ENCODE measurements at regions not wholly inside any gene's neighbourhood (a gene's known extent, or its start where the extent isn't known, plus 50 kb on each side); places are given as distances from the start of the nearest gene placed in this dataset.

DNA sequence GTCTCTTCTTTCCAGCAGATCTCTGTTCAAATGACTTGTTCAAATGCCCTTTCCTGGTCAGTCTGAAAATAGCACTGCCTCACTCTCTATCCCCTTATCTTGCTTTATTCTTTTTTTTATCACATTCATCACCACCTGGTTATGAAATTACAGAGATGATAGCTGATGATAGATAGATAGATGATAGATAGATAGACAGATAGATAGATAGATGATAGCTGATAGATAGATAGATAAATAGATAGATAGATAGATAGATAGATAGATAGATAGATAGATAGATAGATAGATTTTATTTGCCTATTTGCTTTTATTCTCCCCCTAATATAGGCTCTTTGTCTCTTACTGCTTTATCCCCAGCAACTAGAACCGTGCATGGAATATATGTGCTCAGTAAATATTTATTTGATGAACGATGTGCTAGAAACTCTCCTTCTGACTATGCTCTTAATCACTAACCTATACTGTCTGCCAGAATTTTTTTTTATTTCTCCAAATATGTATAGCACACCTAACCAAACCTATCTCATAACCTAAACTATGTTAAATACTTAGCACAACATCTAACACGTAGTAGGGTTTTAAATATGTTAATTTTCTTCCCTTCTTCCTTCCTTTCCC, 372.8 kb upstream of the DUSP10 start:
- Histone ChIP-seq H3K27me3 (ENCODE audit: control insufficient read depth, insufficient read depth, low read length) (no peaks in the 10 kb centered on the region), H3K27ac (ENCODE audit: low read length) (no peak overlapping the region), H3K4me3 (ENCODE audit: low read length) (no peak overlapping the region), H3K9me3 (ENCODE audit: control insufficient read depth, insufficient read depth, low read length) (no peaks in the 10 kb centered on the region), H3K36me3 (ENCODE audit: control insufficient read depth, insufficient read depth, low read length) (no peaks in the 10 kb centered on the region), H3K4me1 (ENCODE audit: control insufficient read depth, insufficient read depth, low read length) (no peaks in the 10 kb centered on the region)
- no peak for DNase-seq (ENCODE audit: low read depth, low spot score)
- no CpG with 5 or more reads among the region's 3 CpGs for WGBS (ENCODE audit: insufficient coverage, insufficient read length)

DNA sequence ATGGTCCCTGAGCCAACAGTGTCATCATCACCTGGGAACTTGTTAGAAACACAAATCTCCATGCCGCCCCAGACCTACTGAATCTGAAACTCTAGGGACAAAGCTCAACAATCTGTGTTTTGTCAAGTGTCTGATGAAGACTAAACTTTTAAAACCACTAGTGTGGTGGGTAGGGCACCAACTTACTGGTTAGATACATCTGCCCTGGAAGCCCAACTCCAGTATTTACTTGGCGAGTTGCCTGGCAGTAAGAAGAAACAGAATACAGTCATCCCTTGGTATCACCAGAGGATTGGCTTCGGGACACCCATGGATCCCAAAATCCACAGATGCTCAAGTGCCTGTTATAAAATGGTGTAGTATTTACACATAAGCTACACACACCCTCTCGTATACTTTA, 367.9 kb upstream of the DUSP10 start:
- no peaks in the 10 kb centered on the region for H3K4me1 ChIP-seq (ENCODE audit: control insufficient read depth, insufficient read depth, low read length)
- no peak overlapping the region for H3K4me3 ChIP-seq (ENCODE audit: low read length)
- no peaks in the 10 kb centered on the region for H3K9me3 ChIP-seq (ENCODE audit: control insufficient read depth, insufficient read depth, low read length)
- DNase-seq (ENCODE audit: low read depth, low spot score), result no peak
- H3K36me3 ChIP-seq (ENCODE audit: control insufficient read depth, insufficient read depth, low read length), result no peaks in the 10 kb centered on the region
- whole genome bisulfite sequencing (ENCODE audit: insufficient coverage, insufficient read length), result no CpG with 5 or more reads among the region's 4 CpGs
- no peak overlapping the region for H3K27ac ChIP-seq (ENCODE audit: low read length)
- H3K27me3 ChIP-seq (ENCODE audit: control insufficient read depth, insufficient read depth, low read length), result no peaks in the 10 kb centered on the region

DNA sequence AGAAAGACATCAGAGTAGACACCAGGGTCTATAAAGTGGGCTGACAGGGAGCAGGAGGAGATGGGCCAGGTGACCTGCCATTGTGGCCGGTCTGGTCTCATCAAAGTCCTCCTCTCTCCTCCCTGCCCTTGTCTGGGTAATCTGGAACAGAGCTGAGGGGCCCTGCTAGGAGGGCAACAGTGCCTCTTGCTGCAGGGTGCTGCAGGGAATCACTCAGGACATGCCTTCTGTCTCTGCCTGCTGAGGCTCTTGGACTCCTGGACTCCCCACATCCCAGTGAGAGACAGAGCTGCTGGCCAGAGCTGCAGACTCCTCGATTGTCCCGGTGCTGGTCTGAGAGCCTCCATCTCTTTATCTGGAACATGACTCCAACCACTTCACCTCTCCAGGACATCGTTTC, 366.1 kb upstream of the DUSP10 start:
- Histone ChIP-seq H3K27me3 (ENCODE audit: control insufficient read depth, insufficient read depth, low read length) (no peaks in the 10 kb centered on the region), H3K9me3 (ENCODE audit: control insufficient read depth, insufficient read depth, low read length) (no peaks in the 10 kb centered on the region), H3K27ac (ENCODE audit: low read length) (no peak overlapping the region), H3K4me3 (ENCODE audit: low read length) (no peak overlapping the region), H3K4me1 (ENCODE audit: control insufficient read depth, insufficient read depth, low read length) (no peaks in the 10 kb centered on the region), H3K36me3 (ENCODE audit: control insufficient read depth, insufficient read depth, low read length) (no peaks in the 10 kb centered on the region)
- DNase-seq (ENCODE audit: low read depth, low spot score), result no peak
- no CpG with 5 or more reads among the region's 4 CpGs for WGBS (ENCODE audit: insufficient coverage, insufficient read length)

DNA sequence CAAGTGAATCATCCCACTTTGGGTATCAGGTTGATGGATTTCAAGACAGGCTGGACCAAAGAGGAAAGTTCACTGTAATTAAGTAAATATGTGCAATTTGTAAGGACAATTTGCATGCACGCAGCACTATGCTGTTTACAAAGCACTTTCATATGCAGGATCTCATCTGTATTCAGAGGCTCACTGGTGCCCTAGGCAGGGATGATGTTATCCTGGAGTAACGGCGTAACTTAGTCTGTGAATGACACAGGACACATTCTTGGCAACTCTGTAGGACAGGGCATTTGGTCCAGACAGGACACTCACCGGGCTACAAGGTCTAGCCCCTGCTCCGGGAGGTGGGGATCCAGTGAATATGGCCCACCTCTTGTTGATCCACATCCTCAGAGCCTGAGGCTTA, 365.4 kb upstream of the DUSP10 start:
- no peak overlapping the region for H3K27ac ChIP-seq (ENCODE audit: low read length)
- H3K27me3 ChIP-seq (ENCODE audit: control insufficient read depth, insufficient read depth, low read length), result no peaks in the 10 kb centered on the region
- no peaks in the 10 kb centered on the region for H3K9me3 ChIP-seq (ENCODE audit: control insufficient read depth, insufficient read depth, low read length)
- DNase-seq (ENCODE audit: low read depth, low spot score), result no peak
- no CpG with 5 or more reads among the region's 5 CpGs for WGBS (ENCODE audit: insufficient coverage, insufficient read length)
- no peaks in the 10 kb centered on the region for H3K4me1 ChIP-seq (ENCODE audit: control insufficient read depth, insufficient read depth, low read length)
- no peaks in the 10 kb centered on the region for H3K36me3 ChIP-seq (ENCODE audit: control insufficient read depth, insufficient read depth, low read length)
- H3K4me3 ChIP-seq (ENCODE audit: low read length), result no peak overlapping the region

DNA sequence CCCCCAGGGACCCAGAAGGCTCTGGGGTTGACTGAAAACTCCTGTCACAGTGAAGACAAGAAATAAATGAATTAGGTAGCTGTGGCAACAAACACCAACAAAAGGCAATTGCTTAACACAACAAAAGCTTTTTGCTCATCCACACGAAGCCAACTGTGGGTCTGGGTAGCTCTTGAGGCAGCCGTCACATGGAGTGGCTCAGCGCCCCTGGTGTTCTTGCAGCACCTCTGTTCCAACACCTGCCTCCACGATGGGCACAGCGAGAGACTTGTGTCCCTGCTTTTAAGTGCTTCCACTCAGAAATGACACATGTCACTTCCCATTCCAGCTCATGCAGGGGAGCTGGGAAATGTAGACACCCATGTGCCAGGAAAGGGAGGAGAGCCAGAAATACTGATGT, 364.5 kb upstream of the DUSP10 start:
- no peak for DNase-seq (ENCODE audit: low read depth, low spot score)
- Histone ChIP-seq H3K36me3 (ENCODE audit: control insufficient read depth, insufficient read depth, low read length) (no peaks in the 10 kb centered on the region), H3K27ac (ENCODE audit: low read length) (no peak overlapping the region), H3K4me1 (ENCODE audit: control insufficient read depth, insufficient read depth, low read length) (no peaks in the 10 kb centered on the region), H3K27me3 (ENCODE audit: control insufficient read depth, insufficient read depth, low read length) (no peaks in the 10 kb centered on the region), H3K9me3 (ENCODE audit: control insufficient read depth, insufficient read depth, low read length) (no peaks in the 10 kb centered on the region), H3K4me3 (ENCODE audit: low read length) (no peak overlapping the region)
- WGBS (ENCODE audit: insufficient coverage, insufficient read length), result no CpG with 5 or more reads among the region's 5 CpGs

DNA sequence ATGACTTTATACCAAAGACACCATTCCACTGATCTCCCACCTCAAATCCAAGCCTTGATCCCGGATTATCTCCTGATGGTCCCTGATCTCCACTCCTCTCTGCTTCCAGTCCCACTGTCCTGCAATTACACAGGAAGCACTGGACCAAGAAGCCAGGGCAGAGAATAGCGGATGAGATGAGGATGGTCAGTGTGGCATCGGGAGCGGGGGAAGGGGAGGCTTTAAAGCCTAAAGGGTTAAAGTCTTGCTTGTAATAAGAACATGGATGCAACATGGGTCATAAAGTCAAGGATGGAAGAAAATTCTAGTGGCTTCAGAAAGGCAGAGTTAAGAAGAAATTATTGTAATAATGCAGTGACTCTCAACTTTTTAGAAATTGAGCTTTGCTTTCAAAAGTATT, 364.0 kb upstream of the DUSP10 start:
- H3K36me3 ChIP-seq (ENCODE audit: control insufficient read depth, insufficient read depth, low read length), result no peaks in the 10 kb centered on the region
- no CpG with 5 or more reads among the region's 4 CpGs for WGBS (ENCODE audit: insufficient coverage, insufficient read length)
- DNase-seq (ENCODE audit: low read depth, low spot score), result no peak
- H3K27me3 ChIP-seq (ENCODE audit: control insufficient read depth, insufficient read depth, low read length), result no peaks in the 10 kb centered on the region
- H3K4me3 ChIP-seq (ENCODE audit: low read length), result no peak overlapping the region
- no peaks in the 10 kb centered on the region for H3K9me3 ChIP-seq (ENCODE audit: control insufficient read depth, insufficient read depth, low read length)
- H3K4me1 ChIP-seq (ENCODE audit: control insufficient read depth, insufficient read depth, low read length), result peaks cover under 1% of the 10 kb centered on the region; the same call in 1 of the 2 replicates
- H3K27ac ChIP-seq (ENCODE audit: low read length), result no peak overlapping the region

DNA sequence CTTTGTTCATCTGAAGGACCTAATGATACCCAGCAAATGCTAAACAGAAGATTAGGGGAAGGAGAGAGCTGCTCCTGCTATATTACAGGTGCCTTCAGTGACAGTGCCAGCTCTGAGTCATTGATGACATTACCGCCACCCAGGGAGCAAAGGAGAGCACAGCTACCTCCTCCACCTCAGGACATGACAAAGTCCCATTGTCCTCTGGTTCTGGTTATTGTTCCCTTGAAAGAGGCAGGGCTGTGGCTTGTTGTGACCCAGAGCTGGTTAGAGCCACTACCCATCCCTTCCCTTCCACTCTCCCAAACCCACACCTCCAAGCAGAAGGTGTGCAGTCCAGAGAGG, 363.5 kb upstream of the DUSP10 start:
- H3K4me1 ChIP-seq (ENCODE audit: control insufficient read depth, insufficient read depth, low read length), result peaks cover 3% of the 10 kb centered on the region; the same call in 1 of the 2 replicates
- no peak overlapping the region for H3K27ac ChIP-seq (ENCODE audit: low read length)
- H3K36me3 ChIP-seq (ENCODE audit: control insufficient read depth, insufficient read depth, low read length), result no peaks in the 10 kb centered on the region
- no peaks in the 10 kb centered on the region for H3K27me3 ChIP-seq (ENCODE audit: control insufficient read depth, insufficient read depth, low read length)
- no peaks in the 10 kb centered on the region for H3K9me3 ChIP-seq (ENCODE audit: control insufficient read depth, insufficient read depth, low read length)
- no peak for DNase-seq (ENCODE audit: low read depth, low spot score)
- H3K4me3 ChIP-seq (ENCODE audit: low read length), result no peak overlapping the region
- no CpG with 5 or more reads among the region's 1 CpG for WGBS (ENCODE audit: insufficient coverage, insufficient read length)

DNA sequence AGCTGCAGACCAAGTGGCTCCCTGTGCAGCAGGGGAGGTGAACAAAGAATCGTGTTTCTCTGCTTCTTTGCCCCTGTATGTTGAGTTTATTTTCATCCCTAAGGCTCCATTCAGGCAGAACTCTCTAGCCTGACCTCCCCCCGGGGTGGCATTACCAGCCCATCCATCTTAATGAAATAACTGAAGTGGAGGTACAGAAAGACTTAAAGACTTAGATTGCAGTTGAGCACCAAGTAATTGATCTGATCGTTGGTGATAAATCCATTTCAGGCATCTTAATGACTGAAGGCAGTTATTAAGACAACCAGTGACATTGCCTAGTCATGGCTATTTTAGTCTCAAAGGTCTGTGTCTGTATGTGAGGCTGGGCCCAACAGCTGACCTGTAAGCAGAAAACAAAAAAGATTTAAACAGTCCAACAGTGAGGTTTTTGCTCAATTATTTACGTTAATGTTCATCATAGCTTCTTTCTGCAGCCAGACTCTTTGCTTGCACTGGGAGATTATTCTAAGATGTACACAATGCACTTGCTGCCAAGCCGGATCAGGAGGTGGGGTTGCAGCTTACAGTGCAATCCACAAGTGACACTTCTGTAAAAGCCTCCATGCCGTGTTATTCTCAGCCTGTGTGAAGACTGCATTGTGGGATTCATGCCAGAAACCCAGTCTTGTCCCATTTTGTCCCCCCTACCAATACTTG, 363.0 kb upstream of the DUSP10 start:
- Histone ChIP-seq H3K4me1 (ENCODE audit: control insufficient read depth, insufficient read depth, low read length) (peaks cover 4% of the 10 kb centered on the region; the same call in 1 of the 2 replicates), H3K36me3 (ENCODE audit: control insufficient read depth, insufficient read depth, low read length) (no peaks in the 10 kb centered on the region), H3K27me3 (ENCODE audit: control insufficient read depth, insufficient read depth, low read length) (no peaks in the 10 kb centered on the region), H3K4me3 (ENCODE audit: low read length) (no peak overlapping the region), H3K9me3 (ENCODE audit: control insufficient read depth, insufficient read depth, low read length) (no peaks in the 10 kb centered on the region), H3K27ac (ENCODE audit: low read length) (no peak overlapping the region)
- DNase-seq (ENCODE audit: low read depth, low spot score), result no peak
- no CpG with 5 or more reads among the region's 6 CpGs for WGBS (ENCODE audit: insufficient coverage, insufficient read length)

DNA sequence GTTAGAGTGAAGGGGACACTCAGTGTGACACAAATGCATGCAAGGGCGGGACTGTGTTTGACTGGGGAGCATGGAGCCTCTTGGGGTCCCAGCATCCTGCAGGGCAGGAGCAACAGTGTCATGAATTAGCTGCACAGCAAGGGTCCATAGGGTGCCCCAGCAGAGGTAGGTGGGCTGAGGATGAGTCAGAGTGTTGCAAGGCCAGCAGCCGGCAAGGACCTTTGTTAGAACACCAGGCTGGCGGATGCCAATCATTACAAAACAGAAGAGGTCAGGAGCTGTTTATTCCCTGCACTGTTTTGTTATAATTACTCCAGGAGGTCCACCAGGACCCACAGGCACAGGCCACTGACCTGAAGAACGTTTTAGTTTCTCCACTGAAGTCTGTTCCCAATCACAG, 362.2 kb upstream of the DUSP10 start:
- Histone ChIP-seq H3K4me3 (ENCODE audit: low read length) (no peak overlapping the region), H3K36me3 (ENCODE audit: control insufficient read depth, insufficient read depth, low read length) (no peaks in the 10 kb centered on the region), H3K27ac (ENCODE audit: low read length) (no peak overlapping the region), H3K9me3 (ENCODE audit: control insufficient read depth, insufficient read depth, low read length) (no peaks in the 10 kb centered on the region), H3K4me1 (ENCODE audit: control insufficient read depth, insufficient read depth, low read length) (peaks cover 4% of the 10 kb centered on the region; the same call in 1 of the 2 replicates), H3K27me3 (ENCODE audit: control insufficient read depth, insufficient read depth, low read length) (no peaks in the 10 kb centered on the region)
- no CpG with 5 or more reads among the region's 4 CpGs for WGBS (ENCODE audit: insufficient coverage, insufficient read length)
- DNase-seq (ENCODE audit: low read depth, low spot score), result no peak

DNA sequence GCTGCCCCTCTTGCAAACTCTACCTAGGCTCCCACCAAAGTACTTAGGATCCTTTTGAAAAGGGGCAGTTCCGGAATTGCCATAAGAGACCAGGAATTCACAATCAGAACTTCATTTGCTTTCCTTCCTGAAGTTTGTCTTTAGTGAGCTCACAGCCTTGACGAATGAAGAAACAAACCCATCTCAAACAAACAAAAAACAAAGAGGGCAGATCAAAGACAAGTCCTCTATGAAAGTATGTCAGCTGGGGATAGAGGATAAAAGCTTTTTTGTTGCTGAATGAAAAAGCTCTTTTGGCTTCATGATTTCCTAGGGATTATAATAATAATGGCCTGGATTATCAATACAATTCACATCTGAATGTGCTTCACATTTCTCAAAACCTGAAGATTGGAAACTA, 357.9 kb upstream of the DUSP10 start:
- Histone ChIP-seq H3K27ac (ENCODE audit: low read length) (no peak overlapping the region), H3K4me3 (ENCODE audit: low read length) (no peak overlapping the region), H3K4me1 (ENCODE audit: control insufficient read depth, insufficient read depth, low read length) (peaks cover 4% of the 10 kb centered on the region; the same call in 1 of the 2 replicates), H3K27me3 (ENCODE audit: control insufficient read depth, insufficient read depth, low read length) (no peaks in the 10 kb centered on the region), H3K36me3 (ENCODE audit: control insufficient read depth, insufficient read depth, low read length) (no peaks in the 10 kb centered on the region), H3K9me3 (ENCODE audit: control insufficient read depth, insufficient read depth, low read length) (no peaks in the 10 kb centered on the region)
- WGBS (ENCODE audit: insufficient coverage, insufficient read length), result no CpG with 5 or more reads among the region's 2 CpGs
- no peak for DNase-seq (ENCODE audit: low read depth, low spot score)

DNA sequence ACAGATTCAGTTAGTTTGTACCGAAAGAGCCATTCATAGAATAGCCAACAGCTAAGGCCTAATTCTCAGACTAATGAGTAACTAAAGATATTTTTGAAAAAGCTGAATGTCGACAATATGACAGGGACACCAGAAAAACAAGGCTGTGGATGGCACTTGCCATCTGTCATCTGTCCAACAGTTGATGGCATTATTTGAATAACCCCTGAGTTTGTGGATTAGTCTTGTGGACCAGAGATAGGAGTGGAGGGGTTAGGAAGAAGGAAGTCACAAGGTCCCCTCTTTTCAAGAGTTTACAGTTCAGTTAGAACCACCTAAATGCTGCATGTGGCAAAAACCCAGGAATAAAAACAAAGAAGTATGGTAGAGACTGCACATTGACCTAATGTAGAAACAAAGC, 356.5 kb upstream of the DUSP10 start:
- no peak for DNase-seq (ENCODE audit: low read depth, low spot score)
- H3K4me1 ChIP-seq (ENCODE audit: control insufficient read depth, insufficient read depth, low read length), result peaks cover 4% of the 10 kb centered on the region; the same call in 1 of the 2 replicates
- H3K9me3 ChIP-seq (ENCODE audit: control insufficient read depth, insufficient read depth, low read length), result no peaks in the 10 kb centered on the region
- H3K36me3 ChIP-seq (ENCODE audit: control insufficient read depth, insufficient read depth, low read length), result no peaks in the 10 kb centered on the region
- H3K27ac ChIP-seq (ENCODE audit: low read length), result no peak overlapping the region
- no peaks in the 10 kb centered on the region for H3K27me3 ChIP-seq (ENCODE audit: control insufficient read depth, insufficient read depth, low read length)
- WGBS (ENCODE audit: insufficient coverage, insufficient read length), result no CpG with 5 or more reads among the region's 2 CpGs
- no peak overlapping the region for H3K4me3 ChIP-seq (ENCODE audit: low read length)

Measured in iPS DF 6.9 (cell line).